ENCODE measurements at regions not wholly inside any gene's neighbourhood (a gene's known extent, or its start where the extent isn't known, plus 50 kb on each side); places are given as distances from the start of the nearest gene placed in this dataset.

DNA sequence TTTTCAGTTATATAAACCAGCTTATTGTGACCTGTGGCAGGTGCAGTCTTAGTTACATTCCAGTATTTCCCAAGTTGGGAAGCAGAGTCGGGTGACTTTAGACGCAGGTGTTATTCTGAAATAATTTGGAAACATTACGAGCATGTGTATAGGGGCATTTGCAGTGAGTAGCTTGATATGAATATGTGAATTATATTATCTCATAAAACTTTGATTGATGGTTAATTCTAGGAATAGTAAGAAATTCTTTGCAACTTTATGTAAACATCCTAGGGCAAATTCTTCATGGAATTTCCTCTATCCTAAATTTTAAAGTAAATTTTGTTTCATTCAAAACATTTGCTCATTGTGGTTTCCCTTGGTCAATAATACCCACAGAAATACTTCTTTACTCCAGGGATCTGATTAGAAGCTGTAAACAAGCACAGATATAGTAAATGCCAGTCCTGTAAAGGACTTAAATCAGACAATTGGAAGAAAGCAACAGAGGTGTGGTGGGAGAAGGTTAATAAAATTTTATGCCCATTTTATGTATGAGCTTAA, 580.6 kb upstream of the CDH2 start:
- Histone ChIP-seq H3K4me3 (ENCODE audit: low read depth, low read length) (no peak overlapping the region), H3K27me3 (ENCODE audit: control insufficient read depth, insufficient read depth, low read length) (no peaks in the 10 kb centered on the region), H3K36me3 (ENCODE audit: control insufficient read depth, insufficient read depth, low read length) (no peaks in the 10 kb centered on the region), H3K4me1 (ENCODE audit: control insufficient read depth, insufficient read depth, low read length, poor library complexity, severe bottlenecking) (no peaks in the 10 kb centered on the region), H3K27ac (ENCODE audit: insufficient read depth, low read length, poor library complexity, severe bottlenecking) (no peak overlapping the region), H3K9me3 (ENCODE audit: control insufficient read depth in 2 of 2, low read length in 2 of 2) (peaks cover 0 to 4% of the 10 kb centered on the region in 2 experiments)
- H3K4me1 Mint-ChIP-seq: no peaks in the 10 kb centered on the region
- H3K4me3 Mint-ChIP-seq: no peak overlapping the region
- H3K36me3 Mint-ChIP-seq: no peaks in the 10 kb centered on the region
- ATAC-seq (ENCODE audit: low read depth in 2 of 2): no peak
- peaks cover 2 to 7% (median 4%) of the 10 kb centered on the region in 7 donors for H3K9me3 Mint-ChIP-seq
- H3K27ac Mint-ChIP-seq: no peak overlapping the region
- DNase-seq: no peak
- no peaks in the 10 kb centered on the region for H3K27me3 Mint-ChIP-seq

DNA sequence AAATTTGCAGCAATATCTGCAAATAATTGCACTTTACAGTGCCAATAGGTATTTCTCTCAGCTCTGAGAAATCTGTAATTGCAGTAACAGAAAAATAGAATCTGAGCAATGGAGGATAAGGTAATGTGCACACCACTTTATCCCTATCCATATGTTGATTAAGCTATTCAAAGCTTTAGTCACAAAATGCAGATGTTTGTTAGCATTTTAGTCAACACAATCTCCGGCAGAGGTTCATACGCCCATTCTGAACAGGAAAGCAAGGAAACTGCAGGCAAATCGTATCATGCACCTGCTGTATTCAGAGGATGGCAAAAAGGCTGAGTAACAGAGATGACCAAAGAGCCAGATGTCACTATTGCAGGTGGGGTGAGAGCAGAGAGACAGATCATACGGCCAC, 566.2 kb upstream of the CDH2 start:
- no peak for DNase-seq
- Mint-ChIP-seq H3K4me3 (no peak overlapping the region), H3K9me3 (peaks cover 0 to 26% (median 5%) of the 10 kb centered on the region in 7 donors), H3K4me1 (no peaks in the 10 kb centered on the region), H3K36me3 (no peaks in the 10 kb centered on the region), H3K27me3 (no peaks in the 10 kb centered on the region), H3K27ac (no peak overlapping the region)
- Histone ChIP-seq H3K27me3 (ENCODE audit: control insufficient read depth, insufficient read depth, low read length) (no peaks in the 10 kb centered on the region), H3K27ac (ENCODE audit: insufficient read depth, low read length, poor library complexity, severe bottlenecking) (no peak overlapping the region), H3K9me3 (ENCODE audit: control insufficient read depth in 2 of 2, low read length in 2 of 2) (peaks cover 3 to 14% of the 10 kb centered on the region in 2 experiments), H3K4me3 (ENCODE audit: low read depth, low read length) (no peak overlapping the region), H3K36me3 (ENCODE audit: control insufficient read depth, insufficient read depth, low read length) (no peaks in the 10 kb centered on the region), H3K4me1 (ENCODE audit: control insufficient read depth, insufficient read depth, low read length, poor library complexity, severe bottlenecking) (no peaks in the 10 kb centered on the region)
- no peak for ATAC-seq (ENCODE audit: low read depth in 2 of 2)

DNA sequence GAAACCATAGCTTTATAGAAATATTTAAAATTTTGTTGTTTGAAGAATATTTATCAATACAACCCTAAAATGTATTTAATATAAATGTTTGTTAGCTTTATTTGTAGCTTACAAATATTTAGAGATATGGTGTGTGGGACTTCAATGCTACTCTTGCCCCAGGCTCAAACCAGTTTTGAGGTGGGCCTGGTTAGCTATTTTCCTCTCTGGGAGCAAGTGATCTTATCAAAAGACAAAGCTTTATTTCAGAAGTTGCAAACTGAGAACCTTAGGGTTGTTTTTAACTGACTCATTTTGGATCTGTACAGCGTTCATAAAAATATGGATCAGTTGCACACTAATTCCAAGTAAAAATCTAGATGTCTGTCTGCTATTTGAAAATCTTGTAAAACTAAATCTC, 563.6 kb upstream of the CDH2 start:
- H3K27me3 Mint-ChIP-seq: no peaks in the 10 kb centered on the region
- DNase-seq (no peak), ATAC-seq (ENCODE audit: low read depth in 2 of 2) (no peak)
- H3K36me3 Mint-ChIP-seq: no peaks in the 10 kb centered on the region
- H3K27me3 ChIP-seq (ENCODE audit: control insufficient read depth, insufficient read depth, low read length): no peaks in the 10 kb centered on the region
- H3K36me3 ChIP-seq (ENCODE audit: control insufficient read depth, insufficient read depth, low read length): no peaks in the 10 kb centered on the region
- H3K27ac Mint-ChIP-seq: no peak overlapping the region
- peaks cover 3 to 8% of the 10 kb centered on the region in 2 experiments for H3K9me3 ChIP-seq (ENCODE audit: control insufficient read depth in 2 of 2, low read length in 2 of 2)
- H3K4me1 Mint-ChIP-seq: no peaks in the 10 kb centered on the region
- H3K4me3 ChIP-seq (ENCODE audit: low read depth, low read length): no peak overlapping the region
- H3K4me1 ChIP-seq (ENCODE audit: control insufficient read depth, insufficient read depth, low read length, poor library complexity, severe bottlenecking): no peaks in the 10 kb centered on the region
- no peak overlapping the region for H3K4me3 Mint-ChIP-seq
- peaks cover 0 to 29% (median 3%) of the 10 kb centered on the region in 7 donors for H3K9me3 Mint-ChIP-seq
- no peak overlapping the region for H3K27ac ChIP-seq (ENCODE audit: insufficient read depth, low read length, poor library complexity, severe bottlenecking)

DNA sequence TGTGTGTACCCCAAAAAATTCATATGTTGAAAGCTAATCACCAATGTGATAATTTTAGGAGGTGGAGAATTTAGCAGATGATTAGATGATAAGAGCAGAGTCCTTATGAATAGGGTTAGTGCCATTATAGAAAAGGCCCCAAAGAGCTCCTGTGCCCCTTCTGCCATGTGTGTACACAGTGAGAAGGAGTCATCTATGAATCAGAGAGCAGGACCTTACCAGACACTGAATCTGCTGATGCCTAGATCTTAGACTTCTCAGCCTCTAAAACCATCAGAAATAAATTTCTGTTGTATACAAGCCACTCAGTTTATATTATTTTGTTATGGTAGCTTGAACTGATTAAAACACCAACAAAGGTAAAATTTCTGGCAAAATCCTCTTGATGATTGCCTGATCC, 560.0 kb upstream of the CDH2 start:
- Histone ChIP-seq H3K27ac (ENCODE audit: insufficient read depth, low read length, poor library complexity, severe bottlenecking) (no peak overlapping the region), H3K36me3 (ENCODE audit: control insufficient read depth, insufficient read depth, low read length) (no peaks in the 10 kb centered on the region), H3K27me3 (ENCODE audit: control insufficient read depth, insufficient read depth, low read length) (no peaks in the 10 kb centered on the region), H3K9me3 (ENCODE audit: control insufficient read depth in 2 of 2, low read length in 2 of 2) (no peaks in the 10 kb centered on the region), H3K4me3 (ENCODE audit: low read depth, low read length) (no peak overlapping the region), H3K4me1 (ENCODE audit: control insufficient read depth, insufficient read depth, low read length, poor library complexity, severe bottlenecking) (no peaks in the 10 kb centered on the region)
- Mint-ChIP-seq H3K4me3 (no peak overlapping the region), H3K27ac (no peak overlapping the region), H3K9me3 (peaks cover 2 to 34% (median 8%) of the 10 kb centered on the region in 7 donors), H3K4me1 (no peaks in the 10 kb centered on the region), H3K36me3 (no peaks in the 10 kb centered on the region), H3K27me3 (no peaks in the 10 kb centered on the region)
- DNase-seq (no peak), ATAC-seq (ENCODE audit: low read depth in 2 of 2) (no peak)

DNA sequence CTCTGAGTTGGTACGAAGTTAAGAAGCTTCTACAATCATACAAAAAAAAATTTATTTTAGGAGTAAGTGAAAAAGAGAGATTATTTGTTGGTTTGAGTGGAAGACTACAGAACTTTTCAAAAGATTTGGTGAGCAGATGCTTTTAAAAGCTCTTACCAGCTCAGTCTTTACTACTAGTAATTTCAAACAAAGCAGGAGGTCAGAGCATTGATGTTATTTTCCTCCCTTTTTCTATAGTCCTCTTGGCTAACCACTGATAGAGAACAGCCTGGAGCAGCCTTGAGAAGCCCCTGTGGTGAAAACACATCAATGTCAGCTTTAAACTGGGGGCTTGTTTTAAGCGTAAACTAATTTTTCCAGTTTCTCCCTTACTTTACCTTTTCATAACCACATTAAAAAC, 559.3 kb upstream of the CDH2 start:
- ATAC-seq (ENCODE audit: low read depth in 2 of 2) (no peak), DNase-seq (no peak)
- Mint-ChIP-seq H3K27ac (no peak overlapping the region), H3K4me1 (no peaks in the 10 kb centered on the region), H3K9me3 (peaks cover 2 to 37% (median 7%) of the 10 kb centered on the region in 7 donors), H3K4me3 (no peak overlapping the region), H3K27me3 (no peaks in the 10 kb centered on the region), H3K36me3 (no peaks in the 10 kb centered on the region)
- no peak overlapping the region for H3K4me3 ChIP-seq (ENCODE audit: low read depth, low read length)
- H3K9me3 ChIP-seq (ENCODE audit: control insufficient read depth in 2 of 2, low read length in 2 of 2): no peaks in the 10 kb centered on the region
- H3K27me3 ChIP-seq (ENCODE audit: control insufficient read depth, insufficient read depth, low read length): no peaks in the 10 kb centered on the region
- H3K27ac ChIP-seq (ENCODE audit: insufficient read depth, low read length, poor library complexity, severe bottlenecking): no peak overlapping the region
- H3K4me1 ChIP-seq (ENCODE audit: control insufficient read depth, insufficient read depth, low read length, poor library complexity, severe bottlenecking): no peaks in the 10 kb centered on the region
- H3K36me3 ChIP-seq (ENCODE audit: control insufficient read depth, insufficient read depth, low read length): no peaks in the 10 kb centered on the region

DNA sequence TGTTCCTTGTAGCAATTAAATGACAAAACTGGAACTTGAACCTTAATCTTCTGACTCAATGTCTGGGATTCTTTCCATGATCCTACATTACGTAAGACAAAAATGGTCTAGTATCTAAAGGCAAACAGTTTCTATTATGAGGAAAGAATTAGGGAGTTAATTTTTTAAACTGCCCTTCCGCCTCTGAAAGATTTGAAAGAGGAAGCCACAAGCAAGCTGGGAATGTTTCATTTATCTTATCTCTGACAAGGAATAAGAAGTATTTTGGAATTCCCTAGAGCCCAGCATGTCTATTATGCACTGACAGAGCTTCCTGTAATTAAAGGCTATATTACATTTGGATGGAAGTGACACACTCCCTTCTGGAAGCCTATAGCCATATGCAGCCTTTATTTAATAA, 558.8 kb upstream of the CDH2 start:
- H3K27me3 Mint-ChIP-seq: no peaks in the 10 kb centered on the region
- H3K4me3 ChIP-seq (ENCODE audit: low read depth, low read length): no peak overlapping the region
- H3K27ac ChIP-seq (ENCODE audit: insufficient read depth, low read length, poor library complexity, severe bottlenecking): no peak overlapping the region
- no peak overlapping the region for H3K27ac Mint-ChIP-seq
- H3K9me3 Mint-ChIP-seq: peaks cover 2 to 36% (median 7%) of the 10 kb centered on the region in 7 donors
- no peak for ATAC-seq (ENCODE audit: low read depth in 2 of 2)
- H3K36me3 Mint-ChIP-seq: no peaks in the 10 kb centered on the region
- H3K4me1 ChIP-seq (ENCODE audit: control insufficient read depth, insufficient read depth, low read length, poor library complexity, severe bottlenecking): no peaks in the 10 kb centered on the region
- H3K4me1 Mint-ChIP-seq: no peaks in the 10 kb centered on the region
- DNase-seq: no peak
- no peaks in the 10 kb centered on the region for H3K9me3 ChIP-seq (ENCODE audit: control insufficient read depth in 2 of 2, low read length in 2 of 2)
- no peak overlapping the region for H3K4me3 Mint-ChIP-seq
- H3K27me3 ChIP-seq (ENCODE audit: control insufficient read depth, insufficient read depth, low read length): no peaks in the 10 kb centered on the region
- no peaks in the 10 kb centered on the region for H3K36me3 ChIP-seq (ENCODE audit: control insufficient read depth, insufficient read depth, low read length)

DNA sequence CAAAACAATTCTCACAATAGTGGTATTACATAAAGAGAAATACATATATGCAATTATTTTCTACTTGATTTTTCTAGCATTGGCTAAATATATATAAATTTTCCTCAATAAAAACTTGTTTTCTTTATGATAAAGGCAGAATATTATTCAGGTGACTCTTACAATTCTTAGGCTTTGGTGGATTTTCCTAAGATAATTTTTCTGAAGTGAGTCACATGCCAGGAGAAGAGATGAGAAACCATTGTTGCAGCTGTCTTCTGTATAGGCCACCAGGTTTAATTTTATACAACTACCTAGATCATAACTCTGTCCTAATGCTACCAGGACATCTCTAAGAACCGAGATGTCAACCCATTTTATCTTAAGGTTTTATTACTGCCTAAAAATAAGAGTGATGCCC, 552.4 kb upstream of the CDH2 start:
- H3K27ac Mint-ChIP-seq: no peak overlapping the region
- no peaks in the 10 kb centered on the region for H3K36me3 Mint-ChIP-seq
- no peak for ATAC-seq (ENCODE audit: low read depth in 2 of 2)
- Histone ChIP-seq H3K4me1 (ENCODE audit: control insufficient read depth, insufficient read depth, low read length, poor library complexity, severe bottlenecking) (no peaks in the 10 kb centered on the region), H3K36me3 (ENCODE audit: control insufficient read depth, insufficient read depth, low read length) (no peaks in the 10 kb centered on the region), H3K27ac (ENCODE audit: insufficient read depth, low read length, poor library complexity, severe bottlenecking) (no peak overlapping the region), H3K4me3 (ENCODE audit: low read depth, low read length) (no peak overlapping the region), H3K27me3 (ENCODE audit: control insufficient read depth, insufficient read depth, low read length) (no peaks in the 10 kb centered on the region), H3K9me3 (ENCODE audit: control insufficient read depth in 2 of 2, low read length in 2 of 2) (peaks cover 3% of the 10 kb centered on the region in 2 experiments)
- H3K4me1 Mint-ChIP-seq: no peaks in the 10 kb centered on the region
- H3K4me3 Mint-ChIP-seq: no peak overlapping the region
- no peak for DNase-seq
- H3K27me3 Mint-ChIP-seq: no peaks in the 10 kb centered on the region
- peaks cover 0 to 23% (median 6%) of the 10 kb centered on the region in 7 donors for H3K9me3 Mint-ChIP-seq

DNA sequence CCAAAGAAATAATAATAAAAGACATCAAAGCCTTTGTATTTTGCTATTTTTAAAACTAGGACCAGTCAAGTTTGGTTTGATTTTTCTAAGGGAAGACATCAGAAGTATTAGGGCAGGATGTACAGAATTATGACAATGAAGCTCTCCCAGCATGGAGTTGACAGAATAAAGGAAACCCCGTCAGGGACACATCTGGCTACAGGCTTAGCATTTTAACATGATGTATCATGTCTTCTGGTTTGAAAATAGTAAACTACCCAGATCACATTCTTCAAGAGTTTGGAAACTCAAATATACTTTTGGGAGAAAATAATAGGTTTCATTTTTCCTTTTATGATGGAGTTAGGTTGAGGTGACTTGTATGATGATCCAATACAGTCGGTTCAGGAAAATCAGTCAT, 552.0 kb upstream of the CDH2 start:
- Mint-ChIP-seq H3K27ac (no peak overlapping the region), H3K27me3 (no peaks in the 10 kb centered on the region), H3K36me3 (no peaks in the 10 kb centered on the region), H3K9me3 (peaks cover 0 to 21% (median 7%) of the 10 kb centered on the region in 7 donors), H3K4me1 (no peaks in the 10 kb centered on the region), H3K4me3 (no peak overlapping the region)
- H3K4me1 ChIP-seq (ENCODE audit: control insufficient read depth, insufficient read depth, low read length, poor library complexity, severe bottlenecking): no peaks in the 10 kb centered on the region
- no peak overlapping the region for H3K4me3 ChIP-seq (ENCODE audit: low read depth, low read length)
- H3K27me3 ChIP-seq (ENCODE audit: control insufficient read depth, insufficient read depth, low read length): no peaks in the 10 kb centered on the region
- ATAC-seq (ENCODE audit: low read depth in 2 of 2): no peak
- no peak for DNase-seq
- no peak overlapping the region for H3K27ac ChIP-seq (ENCODE audit: insufficient read depth, low read length, poor library complexity, severe bottlenecking)
- H3K36me3 ChIP-seq (ENCODE audit: control insufficient read depth, insufficient read depth, low read length): no peaks in the 10 kb centered on the region
- H3K9me3 ChIP-seq (ENCODE audit: control insufficient read depth in 2 of 2, low read length in 2 of 2): peaks cover 3% of the 10 kb centered on the region in 2 experiments

Measured in CD4-positive, CD25-positive, alpha-beta regulatory T cell (primary cell).